ENCODE measurements at regions not wholly inside any gene's neighbourhood (a gene's known extent, or its start where the extent isn't known, plus 50 kb on each side); places are given as distances from the start of the nearest gene placed in this dataset.

DNA sequence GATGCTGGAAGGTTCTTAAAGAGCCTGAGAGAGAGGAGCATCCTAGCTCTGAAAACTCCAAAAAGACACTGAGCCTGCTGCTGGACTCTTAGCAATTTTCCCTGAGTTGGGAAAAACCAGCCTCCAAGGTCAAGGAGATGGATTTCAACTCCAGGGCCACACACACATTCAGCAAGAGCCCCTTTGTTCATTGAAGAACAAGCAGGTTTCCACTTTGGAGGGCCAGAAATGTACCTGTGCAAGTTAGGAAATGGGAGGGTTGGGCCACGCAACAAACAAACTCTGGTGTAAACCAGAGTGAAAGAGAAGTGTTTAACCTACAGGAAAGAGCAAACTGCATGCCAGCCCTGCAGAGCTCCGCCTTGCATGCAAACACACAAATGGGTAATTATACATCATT lies 264.8 kb upstream of the RPL38 start:
- DNase-seq: no peak

DNA sequence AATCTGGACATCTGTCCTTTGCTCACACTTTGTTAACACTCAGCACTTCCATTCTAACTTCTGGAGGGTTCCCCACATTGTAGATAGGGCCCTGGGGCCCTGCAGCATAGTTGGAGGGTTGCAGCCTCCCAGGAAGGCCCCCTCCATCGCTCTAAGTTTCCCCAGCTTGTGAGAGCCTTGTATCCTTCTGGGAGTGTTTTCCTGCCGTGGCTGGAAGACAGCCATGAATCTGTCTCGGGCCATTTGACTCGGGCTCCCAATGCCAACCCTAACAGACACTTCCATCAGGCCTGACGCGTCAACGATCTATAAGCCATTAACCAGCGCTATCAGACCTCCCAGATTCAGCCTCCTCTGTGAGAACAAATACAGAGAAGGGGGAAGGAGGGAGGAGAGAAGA lies 263.7 kb upstream of the RPL38 start:
- DNase-seq: no peak

DNA sequence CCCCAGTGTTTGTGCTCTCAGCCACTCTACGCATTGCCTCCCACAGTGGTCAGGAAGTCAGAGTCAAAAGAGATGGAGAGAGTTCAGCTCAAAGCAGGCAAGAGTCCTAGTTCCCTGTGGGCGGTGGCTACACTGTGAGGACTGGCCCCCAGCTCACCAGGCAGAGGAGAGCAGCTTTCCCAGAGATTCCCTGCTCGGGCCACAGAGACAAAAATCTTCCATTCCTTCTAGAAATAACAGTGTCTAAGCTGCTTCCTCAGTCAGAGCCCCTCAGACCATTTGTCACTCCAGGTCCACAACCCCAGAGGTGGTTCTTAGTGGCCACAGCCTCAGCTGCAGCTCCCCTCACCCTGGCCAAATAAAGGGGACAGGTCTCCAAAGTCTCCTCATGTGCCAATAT lies 263.0 kb upstream of the RPL38 start:
- DNase-seq: no peak

DNA sequence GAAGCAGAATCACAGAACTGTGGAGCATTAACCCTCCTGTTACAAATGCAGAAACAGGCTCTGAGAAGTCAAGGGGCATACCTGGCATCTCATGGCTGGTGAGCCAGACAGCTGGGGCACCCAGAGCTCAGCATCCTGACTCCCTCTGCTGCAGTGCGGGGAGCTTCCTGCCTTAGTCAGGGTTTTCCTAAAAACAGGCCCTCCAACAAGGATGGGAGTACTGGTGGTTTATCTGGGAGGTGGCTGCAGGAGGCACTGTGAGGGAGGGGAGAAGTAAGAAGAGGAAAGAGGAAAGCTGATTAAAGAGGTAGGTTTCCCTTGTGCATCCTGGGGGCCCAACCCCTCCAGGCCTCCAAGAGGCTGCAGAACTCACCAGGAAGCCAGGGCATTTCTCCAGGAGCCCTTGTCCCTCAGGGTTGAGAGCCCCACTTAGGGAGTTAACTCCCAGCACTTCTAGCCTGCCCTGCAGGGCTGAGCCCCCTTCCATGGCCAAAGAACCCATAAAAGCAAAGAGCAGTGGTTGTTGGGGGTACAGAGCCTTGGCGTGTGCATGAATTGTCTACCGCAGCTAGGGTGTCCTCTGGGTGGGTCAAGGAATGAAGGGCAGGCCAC lies 261.5 kb upstream of the RPL38 start:
- no peak for DNase-seq

DNA sequence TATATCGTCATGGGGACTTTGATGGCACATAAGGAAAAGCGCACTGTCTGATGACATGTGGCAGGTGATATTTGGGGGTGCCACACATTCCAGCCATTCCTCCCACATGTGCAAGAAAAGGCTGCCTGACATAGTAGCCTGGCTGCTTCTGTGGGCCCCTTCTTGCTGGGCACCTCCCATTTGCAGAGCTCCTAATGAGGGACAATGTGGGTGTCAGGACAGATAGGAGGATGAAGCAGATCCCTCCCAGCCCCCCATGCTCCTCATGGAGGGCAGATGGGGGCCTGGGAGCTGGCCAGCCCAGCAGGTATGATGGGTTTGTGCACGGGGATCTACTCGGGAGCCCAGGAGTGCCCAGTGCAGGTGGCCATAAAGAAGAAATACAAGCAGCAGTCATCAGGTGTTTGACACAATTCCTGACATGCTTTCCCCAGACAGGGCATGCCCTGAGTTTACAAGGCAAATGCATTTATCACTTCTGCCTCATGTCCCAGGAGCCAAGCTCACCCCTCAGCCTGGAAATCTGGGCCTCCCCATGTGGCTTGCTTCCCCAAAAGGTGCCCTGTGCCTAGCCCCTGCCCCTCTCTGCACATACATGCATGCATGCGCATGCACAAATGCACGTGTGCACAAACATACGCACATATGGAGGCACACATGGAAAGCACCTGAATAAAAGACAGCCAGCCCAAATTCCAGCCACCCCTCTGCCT lies 260.6 kb upstream of the RPL38 start:
- DNase-seq: no peak

DNA sequence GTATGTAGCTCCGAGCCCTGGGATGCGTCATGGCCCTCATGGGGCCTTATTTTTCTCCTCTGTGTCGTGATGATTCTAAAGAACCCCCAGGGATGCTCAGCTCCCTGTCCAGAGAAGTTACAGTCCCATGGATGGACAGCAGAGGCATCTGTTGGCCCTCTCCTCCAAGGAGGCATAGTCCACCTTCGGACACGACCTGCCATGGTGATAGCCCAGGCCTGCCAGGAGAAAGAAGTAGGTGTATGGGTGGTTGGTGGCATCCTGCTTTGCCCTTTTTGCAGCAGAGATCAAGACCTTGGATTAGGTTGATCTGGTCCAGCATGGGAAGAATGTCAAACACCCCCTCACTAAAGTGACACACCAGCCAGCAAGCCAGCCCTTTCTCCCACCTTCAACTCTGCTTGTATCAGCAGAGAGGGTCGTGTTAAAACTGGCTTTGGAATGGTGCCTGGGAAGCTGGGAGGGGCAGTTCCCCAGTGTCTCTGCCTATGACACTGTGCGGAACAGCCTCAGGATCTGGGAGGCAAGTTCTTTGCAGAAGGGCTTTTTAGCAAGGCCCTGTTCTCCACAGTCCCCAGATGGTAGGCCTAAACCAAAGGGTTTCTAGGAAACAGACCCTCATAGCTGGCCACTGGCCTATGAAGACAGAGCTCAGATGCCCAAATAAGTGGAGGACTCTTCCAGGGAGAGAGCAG lies 259.9 kb upstream of the RPL38 start:
- DNase-seq: no peak

DNA sequence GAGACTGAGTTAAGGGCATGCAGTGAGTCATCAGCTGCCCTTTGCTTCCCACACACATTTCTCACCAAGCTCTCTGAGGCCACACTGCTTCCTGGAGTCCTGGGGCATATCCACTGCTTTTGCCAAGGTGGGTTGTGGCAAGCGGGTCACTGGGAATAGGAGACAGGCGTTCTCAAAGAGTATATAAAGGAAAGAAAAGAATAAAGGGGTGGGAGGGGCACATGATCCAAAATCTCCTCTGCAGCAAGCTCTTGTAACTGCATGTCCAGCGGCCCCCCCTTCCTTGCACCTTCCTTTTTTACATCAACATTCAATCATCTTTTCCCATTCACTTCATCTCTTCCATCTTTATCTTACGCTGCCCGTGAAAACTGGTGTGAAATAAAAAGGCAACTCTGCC lies 259.1 kb upstream of the RPL38 start:
- DNase-seq: no peak

DNA sequence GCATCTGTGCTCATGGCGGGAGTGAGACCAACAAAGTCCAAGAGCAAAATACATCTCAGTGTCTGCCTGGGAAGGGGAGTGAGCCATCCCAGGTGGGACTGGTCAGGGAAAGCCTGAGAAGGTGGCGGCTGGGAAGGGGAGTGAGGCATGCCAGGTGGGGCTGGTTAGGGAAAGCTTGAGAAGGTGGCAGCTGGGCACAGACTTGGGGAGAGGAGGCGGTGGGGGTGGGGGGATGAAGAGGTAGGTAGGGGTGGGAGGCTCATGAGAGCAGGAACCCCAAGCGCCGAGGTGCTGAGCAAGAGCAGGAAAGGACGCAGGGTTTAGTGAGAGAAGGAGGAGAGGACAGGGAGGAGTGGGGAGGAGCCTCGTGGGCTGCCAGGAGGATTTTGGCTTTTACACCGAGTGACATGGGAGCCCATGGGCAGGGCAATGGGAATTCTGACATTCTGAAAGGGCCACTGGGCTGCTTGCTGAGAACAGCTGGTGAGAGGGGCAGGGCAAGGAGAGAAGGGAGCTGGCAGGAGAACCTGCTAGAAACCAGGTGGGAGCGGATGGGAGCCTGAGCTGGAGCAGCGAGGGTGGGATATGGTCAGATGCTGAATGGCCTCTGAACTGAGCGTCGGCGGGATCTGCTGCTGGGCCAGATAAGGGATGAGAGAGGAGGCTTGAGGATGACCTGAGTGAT lies 256.1 kb upstream of the RPL38 start:
- no peak for DNase-seq

DNA sequence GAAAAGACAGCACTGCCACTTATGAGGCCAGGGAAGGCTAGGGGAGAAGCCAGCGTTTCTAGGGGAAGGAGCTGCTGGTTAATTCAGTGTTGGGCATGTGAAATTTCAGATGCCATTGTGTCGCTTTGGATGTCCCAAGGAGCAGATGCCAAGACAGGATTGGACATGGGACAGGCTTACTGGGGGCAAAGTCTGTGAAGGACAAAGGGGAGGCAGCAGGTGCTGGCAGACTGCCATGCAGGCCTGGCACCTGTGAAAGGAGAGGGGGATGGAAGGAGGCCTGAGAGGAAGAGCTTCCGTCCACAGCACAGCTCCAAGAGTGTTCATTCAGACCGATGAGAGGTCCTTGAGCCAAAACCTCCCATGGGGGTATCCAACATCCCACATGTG lies 255.5 kb upstream of the RPL38 start:
- DNase-seq: no peak

DNA sequence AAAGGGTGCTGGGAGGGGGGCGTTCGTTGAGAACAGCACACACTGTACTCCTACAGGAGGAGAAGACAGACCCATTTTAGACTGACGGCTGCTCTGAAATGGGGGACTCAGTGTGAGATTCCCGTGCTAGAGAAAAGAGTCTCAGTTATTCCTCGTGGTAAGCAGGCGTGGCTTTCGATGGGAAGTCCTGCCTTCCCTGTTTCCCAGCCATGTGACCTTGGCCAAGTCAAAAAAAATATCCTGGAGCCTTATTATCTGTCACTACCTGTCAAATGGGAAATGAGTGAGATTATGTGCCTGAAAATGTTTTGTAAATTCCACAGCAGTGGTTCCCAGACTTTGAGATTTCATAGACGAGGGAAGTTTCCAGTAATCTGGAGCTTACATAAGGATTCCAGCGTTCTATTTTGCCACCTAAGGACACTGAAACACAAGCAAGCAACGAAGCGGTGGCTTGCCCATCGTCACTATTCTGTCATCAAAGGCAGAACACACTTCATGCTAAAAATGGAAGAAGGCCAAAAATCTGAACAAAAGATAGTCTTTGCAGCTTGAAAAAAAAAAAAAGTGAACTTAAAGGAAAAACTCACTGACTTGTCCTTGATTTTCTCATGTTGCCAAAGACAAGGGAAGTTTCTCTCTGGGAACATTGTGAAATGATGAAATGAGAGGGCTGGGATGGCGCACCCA lies 253.4 kb upstream of the RPL38 start:
- no peak for DNase-seq

DNA sequence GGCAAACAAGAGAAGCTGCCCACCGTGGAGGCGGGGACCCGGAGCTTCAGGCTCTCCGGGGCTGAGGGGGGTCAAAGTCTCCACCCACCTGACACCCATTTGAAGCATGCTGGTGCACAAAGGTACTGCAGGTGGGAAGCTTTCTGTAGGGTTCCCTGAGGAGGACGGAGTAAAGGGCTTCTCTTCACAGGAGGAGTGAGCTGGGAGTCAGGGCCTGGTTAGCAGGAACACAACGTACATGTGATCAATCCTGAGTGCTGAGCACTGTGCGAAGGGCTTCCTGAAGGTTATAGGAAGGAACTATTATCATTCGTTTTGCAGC lies 252.9 kb upstream of the RPL38 start:
- DNase-seq: no peak

DNA sequence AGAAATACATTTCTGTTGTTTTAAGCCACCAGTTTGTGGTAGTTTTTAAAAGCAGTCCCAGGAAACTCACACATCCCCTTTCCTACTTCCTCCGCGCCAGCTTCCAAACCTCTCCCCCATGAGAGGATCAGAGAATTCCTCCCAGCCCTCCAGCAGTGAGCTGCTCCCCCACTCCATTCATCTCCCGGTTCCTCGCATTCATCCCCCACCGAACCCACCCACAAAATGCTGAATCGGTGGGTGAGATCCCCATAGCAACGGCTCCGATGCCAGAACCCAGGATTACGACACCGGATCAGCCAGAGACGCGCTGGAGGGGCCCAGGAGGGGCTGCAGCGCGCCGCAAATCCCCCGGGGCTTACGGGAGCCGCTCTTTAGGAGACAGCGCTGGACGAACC lies 251.4 kb upstream of the RPL38 start:
- no peak for DNase-seq

DNA sequence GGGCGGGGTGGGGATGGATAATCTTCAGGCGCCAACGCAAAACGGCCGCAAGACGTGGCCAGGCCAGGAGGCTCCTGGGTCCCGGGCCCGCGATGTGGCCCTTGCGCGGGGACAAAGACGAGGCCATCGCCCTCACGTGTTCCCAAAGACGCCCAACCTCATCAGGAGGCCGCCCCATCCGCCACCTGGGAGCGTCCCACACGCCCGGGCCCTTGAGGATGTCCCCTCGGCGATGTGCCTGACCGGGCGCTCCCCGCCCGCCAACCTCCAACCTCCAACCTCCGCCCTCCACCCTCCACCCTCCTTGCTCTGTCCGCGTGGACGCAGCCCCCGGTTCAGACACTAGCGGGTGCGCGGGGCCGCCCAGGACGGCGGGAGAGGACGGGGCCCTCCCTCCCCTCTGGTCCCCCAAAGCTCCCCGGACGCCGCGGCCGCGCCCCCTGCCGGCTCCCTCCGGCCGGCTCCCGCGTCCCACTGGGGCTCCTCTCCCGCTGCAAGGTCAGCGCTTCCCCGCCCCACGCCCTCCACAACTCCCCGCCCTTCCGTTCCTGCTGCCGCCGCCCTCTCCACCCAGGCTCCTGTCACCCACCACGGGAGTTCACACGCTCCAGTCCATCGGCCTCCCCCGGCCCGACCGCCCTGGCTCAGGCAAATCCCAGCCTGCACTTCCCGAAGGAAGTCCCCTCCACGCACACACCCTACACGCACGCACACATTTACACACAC lies 250.8 kb upstream of the RPL38 start:
- peak in 1 of 2 donors; percentile 7 for DNase-seq

DNA sequence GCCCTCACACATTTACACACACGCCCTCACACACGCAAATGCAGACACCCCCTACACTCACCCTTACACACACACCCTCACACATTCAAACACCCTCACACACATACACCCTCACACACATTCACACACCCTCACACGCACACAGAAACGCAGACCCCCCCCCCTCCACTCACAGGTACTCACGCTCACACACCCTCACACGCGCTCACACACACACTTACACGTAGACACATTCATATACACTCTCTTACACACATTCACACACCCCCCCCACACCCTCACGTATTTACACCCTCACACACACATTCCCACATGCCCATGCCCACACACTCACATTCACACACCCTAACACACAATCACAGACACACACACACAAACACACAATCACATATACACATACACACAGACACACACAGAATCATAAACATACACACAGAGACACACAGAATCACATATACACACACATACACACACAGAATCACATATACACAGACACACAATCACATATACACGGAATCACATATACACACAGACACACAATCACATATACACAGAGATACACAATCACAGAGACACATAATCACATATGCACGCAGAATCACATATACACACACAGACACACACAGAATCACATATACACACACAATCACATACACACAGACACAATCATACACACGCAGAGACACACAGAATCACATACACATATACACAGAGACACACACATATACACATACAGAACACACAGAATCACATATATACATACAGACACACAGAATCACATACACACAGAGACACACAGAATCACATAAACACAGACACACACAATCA lies 250.1 kb upstream of the RPL38 start:
- no peak for DNase-seq

DNA sequence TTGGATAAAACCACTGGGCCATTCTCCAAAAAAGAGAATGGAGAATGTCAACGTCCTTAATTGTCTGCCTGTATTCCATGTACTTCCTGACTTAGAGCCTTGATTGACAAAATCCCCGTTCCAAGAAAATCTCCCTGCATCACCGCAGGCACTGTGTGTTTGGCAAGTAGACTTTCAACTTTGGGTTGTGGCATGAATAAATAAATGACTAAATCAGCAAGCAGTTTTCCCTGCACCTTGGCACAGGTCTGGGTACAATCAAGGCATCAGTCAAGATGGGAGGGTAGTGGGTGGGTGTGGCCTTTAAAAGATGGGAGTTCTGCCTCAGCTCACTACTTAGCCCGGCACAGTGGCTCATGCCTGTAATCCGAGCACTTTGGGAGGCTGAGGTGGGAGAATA lies 248.5 kb upstream of the RPL38 start:
- no peak for DNase-seq

DNA sequence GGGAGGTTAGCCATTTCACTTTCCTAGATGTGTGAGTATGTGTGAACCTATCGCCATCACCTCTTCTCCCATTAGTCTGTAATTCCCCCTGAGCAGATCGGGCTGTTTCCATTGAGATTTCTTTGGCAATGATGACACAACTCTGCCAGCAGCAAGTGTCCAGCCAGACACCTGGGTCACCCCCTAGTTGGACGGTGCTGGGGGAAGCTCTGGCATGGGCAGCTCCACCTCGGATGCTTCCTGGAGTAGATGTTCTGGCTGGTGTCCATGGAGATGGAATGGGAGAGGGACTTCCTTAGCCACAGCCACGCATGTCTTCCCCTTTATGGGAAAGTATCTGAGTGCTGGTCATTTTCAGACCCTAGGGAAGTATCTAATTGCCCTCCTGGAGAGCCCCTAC lies 247.9 kb upstream of the RPL38 start:
- no peak for DNase-seq

DNA sequence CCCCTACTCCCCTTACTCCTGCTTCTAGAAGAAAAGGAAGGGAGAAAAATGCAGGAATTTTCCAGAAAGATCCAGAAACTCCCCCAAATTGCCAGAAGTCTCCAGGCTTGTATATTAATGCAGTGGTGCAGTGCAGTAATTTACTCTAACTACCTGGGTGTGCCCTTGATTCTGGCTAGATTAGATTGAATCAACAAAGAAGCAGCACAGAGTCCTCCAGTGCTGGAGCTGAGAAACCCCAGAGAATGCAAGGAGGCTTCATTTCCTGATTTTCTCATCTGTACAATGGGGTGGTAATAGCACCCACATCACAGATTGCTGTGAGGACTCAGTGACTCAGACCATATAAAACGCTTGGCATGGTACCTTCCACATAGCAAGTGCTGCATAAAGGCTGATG lies 247.3 kb upstream of the RPL38 start:
- DNase-seq: no peak

DNA sequence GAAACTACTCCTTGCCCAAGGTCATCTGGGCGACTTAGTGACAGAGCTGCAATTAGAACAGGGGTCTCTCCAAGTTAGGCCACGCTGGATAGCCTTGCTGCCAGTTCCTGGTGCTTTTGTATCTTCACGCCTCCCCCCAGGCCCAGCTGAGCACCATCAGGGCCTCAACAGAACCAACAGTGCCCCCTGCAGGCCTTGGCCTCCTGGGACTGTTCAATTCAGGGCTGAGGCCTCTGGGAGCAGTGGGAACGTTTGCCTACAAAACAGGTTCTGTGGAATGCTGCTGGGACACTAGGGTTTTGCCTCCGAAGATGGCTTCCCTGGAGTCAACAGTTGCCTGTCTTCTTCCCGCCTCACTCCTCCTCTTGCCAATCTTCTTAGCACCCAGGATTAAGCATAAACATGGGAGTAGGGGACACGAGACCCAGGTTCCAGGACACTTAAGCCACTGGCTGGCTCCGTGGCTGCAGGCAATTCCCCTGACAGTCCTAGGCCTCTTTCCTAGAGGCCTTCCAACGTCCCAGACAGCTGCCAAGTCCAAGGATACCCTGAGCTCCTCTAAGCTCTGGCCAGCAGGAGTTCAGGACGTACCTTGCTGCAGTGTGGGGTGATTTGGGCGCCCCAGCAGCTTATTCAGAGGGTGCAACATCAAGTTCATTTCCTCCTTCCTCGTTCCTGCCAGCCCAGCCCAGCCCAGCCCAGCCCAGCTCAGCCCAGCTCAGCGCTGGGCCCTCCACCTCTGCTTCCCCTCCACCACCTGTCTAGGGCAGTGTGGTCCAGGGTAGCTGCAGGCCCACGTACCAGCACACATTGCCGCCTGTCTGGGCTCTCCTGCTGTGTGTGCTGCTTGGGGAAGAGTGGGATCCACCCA lies 246.6 kb upstream of the RPL38 start:
- DNase-seq: peak; percentile 41

DNA sequence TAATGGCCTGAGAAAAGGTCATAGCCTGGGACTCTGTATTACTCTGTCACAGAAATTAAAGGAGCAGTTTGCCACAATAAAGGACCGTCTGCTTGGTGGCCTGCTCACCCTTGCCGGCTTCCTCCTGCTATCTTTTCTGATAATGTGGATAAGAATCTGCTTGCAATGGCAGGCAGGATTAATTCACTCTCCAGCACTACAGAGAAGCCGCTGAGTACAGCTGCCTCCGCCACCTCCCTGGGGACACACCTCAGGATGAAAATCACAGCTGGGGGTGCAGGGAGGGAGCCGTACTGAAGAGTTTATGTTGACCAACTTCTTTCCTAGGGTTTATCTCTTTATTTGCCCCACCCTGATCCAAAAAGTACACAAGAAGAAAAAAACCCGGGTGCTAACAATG lies 245.9 kb upstream of the RPL38 start:
- no peak for DNase-seq

DNA sequence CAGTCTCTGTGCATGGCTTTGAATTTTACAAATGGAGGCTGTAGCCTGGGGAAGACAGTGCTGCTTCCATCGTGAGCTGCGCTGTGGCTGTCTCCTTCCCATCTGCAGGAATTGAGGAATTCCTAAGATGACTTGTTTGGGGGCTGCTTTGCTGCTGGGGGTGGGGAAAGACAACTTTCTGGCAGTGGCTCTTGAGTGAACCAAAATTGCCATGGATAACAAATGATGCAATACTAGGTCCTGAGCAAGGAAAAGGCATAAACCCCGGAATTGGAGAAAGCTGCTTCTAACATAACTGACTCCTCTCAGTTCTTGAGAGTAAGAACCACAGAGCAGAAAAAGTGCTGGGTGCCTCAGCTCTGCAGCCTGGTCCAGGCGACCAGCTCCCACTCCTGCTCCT lies 245.0 kb upstream of the RPL38 start:
- DNase-seq: no peak

DNA sequence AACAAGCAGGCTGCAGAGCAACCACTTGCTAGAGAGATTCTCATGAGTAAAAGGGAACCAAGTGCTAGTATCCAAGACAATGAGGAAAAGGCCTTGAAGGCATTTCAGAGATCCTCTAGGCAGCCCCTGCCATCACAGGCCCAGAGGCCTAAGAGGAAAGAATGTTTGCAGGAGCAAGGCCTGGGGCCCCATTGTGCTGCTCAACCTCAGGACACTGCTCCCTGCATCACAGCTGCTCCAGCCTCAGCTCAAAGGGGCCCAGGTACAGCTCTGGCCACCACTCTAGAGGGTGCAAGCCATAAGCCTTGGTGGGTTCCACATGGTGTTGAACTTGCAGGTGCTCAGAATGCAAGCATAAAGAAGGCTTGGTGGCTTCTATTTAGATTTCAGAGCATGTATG lies 243.0 kb upstream of the RPL38 start:
- DNase-seq: no peak
